Bronchial epithelial cell (primary cell): ENCODE measurements at regions not wholly inside any gene's neighbourhood (a gene's known extent, or its start where the extent isn't known, plus 50 kb on each side); places are given as distances from the start of the nearest gene placed in this dataset.
"Not testable (repeated sequence)": the region's sequence is repeated elsewhere in the genome, so short reads cannot be mapped to it uniquely, and the experiment has no call there.

Experiments
- DNase-seq: peaks from one replicate; pipeline ENCODE4 v3.0.0-alpha.2; 2010; ENCODE audit warnings: low read depth
- FAIRE-seq: peaks from 2 replicates; lab custom pipeline; 2011; peaks lifted over from hg19 to GRCh38; lab: Jason Lieb, UNC
- H3K27me3 ChIP-seq: 2 replicates; pipeline ENCODE4 v1.5.1; 2011; ENCODE audit warnings: low read length; ENCODE audit not compliant: control insufficient read depth, insufficient read depth
- H3K36me3 ChIP-seq: 2 replicates; pipeline ENCODE4 v1.5.1; 2011; ENCODE audit warnings: low read length; ENCODE audit not compliant: control insufficient read depth, insufficient read depth
- H3K4me3 ChIP-seq: 2 replicates; pipeline ENCODE4 v1.5.1; 2011; ENCODE audit warnings: mild to moderate bottlenecking, low read depth, low read length, control low read depth
- TF ChIP-seq, protein P1 (sequence below): IDR thresholded peaks from 2 replicates; pipeline ENCODE4 v1.5.1; 2011; ENCODE audit warnings: mild to moderate bottlenecking, moderate library complexity, low read length, control low read depth, inconsistent platforms; ENCODE audit not compliant: insufficient read depth, severe bottlenecking

DNA sequence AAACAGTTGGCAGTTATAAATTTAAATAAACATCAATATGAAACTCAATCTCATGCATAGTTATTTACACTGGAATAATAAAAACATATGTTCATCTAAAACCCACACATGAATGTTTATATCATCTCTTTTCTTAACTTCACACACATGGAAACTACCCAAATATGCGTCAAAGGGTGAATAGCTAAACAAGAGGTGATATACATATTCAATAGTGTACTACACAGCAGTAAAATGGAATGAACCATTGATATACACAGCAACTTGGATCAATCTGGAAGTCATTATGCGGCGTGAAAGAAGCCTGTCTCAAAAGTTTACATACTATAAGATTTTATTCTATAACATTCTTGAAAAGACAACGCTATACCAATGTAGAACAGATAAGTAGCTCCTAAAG lies 282.5 kb upstream of the POM121L12 start:
- Histone ChIP-seq H3K4me3 (no peak overlapping the region), H3K27me3 (no peaks in the 10 kb centered on the region), H3K36me3 (no peaks in the 10 kb centered on the region)
- FAIRE-seq (no peak), DNase-seq (no peak)
- TF ChIP-seq, protein P1, sequence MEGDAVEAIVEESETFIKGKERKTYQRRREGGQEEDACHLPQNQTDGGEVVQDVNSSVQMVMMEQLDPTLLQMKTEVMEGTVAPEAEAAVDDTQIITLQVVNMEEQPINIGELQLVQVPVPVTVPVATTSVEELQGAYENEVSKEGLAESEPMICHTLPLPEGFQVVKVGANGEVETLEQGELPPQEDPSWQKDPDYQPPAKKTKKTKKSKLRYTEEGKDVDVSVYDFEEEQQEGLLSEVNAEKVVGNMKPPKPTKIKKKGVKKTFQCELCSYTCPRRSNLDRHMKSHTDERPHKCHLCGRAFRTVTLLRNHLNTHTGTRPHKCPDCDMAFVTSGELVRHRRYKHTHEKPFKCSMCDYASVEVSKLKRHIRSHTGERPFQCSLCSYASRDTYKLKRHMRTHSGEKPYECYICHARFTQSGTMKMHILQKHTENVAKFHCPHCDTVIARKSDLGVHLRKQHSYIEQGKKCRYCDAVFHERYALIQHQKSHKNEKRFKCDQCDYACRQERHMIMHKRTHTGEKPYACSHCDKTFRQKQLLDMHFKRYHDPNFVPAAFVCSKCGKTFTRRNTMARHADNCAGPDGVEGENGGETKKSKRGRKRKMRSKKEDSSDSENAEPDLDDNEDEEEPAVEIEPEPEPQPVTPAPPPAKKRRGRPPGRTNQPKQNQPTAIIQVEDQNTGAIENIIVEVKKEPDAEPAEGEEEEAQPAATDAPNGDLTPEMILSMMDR = no peak

DNA sequence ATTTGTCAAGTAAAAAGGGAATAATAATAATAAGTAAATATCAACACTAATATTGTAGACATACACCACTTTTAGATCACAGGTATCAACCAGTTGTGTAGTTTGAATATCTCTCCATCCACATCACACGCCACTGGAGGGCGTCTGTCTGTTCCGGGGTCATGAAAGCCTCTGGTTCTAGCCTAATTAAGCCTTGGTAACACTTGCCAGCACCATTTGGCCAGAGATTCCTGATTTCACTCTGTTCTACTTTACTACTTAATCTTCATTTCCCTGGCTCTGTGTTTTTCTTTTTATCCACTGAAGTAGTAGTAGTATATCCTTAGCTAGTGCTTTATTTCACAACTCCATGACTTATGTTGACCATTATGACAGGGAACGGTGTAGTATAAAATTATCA lies 285.6 kb upstream of the POM121L12 start:
- H3K36me3 ChIP-seq = no peaks in the 10 kb centered on the region
- FAIRE-seq = no peak

DNA sequence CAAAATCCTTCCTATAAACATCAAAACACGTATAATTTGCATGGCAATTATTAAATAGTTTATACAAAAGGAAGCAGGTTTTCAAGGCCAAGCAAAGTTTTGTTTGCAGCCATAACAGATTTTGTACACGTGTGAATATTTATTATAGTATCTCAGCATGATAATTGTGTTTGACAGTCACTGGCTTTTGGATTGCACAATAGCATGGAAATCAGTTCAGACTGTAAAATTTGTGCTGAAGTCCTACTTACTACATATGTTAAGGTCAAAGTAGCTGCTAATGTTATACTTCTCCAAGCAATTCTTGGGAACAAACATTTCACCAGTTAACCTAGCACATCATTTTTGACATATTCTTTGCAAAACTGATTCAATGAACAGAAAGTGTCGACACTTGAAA lies 287.6 kb upstream of the POM121L12 start:
- DNase-seq = no peak
- no peak for FAIRE-seq
- TF ChIP-seq, protein P1 = no peak
- Histone ChIP-seq H3K36me3 (no peaks in the 10 kb centered on the region), H3K27me3 (no peaks in the 10 kb centered on the region), H3K4me3 (no peak overlapping the region)

More for the DNA sequence above, 285.6 kb upstream of the POM121L12 start:
- Histone ChIP-seq H3K4me3 (no peak overlapping the region), H3K27me3 (no peaks in the 10 kb centered on the region)
- TF ChIP-seq, protein P1 = no peak
- no peak for DNase-seq

DNA sequence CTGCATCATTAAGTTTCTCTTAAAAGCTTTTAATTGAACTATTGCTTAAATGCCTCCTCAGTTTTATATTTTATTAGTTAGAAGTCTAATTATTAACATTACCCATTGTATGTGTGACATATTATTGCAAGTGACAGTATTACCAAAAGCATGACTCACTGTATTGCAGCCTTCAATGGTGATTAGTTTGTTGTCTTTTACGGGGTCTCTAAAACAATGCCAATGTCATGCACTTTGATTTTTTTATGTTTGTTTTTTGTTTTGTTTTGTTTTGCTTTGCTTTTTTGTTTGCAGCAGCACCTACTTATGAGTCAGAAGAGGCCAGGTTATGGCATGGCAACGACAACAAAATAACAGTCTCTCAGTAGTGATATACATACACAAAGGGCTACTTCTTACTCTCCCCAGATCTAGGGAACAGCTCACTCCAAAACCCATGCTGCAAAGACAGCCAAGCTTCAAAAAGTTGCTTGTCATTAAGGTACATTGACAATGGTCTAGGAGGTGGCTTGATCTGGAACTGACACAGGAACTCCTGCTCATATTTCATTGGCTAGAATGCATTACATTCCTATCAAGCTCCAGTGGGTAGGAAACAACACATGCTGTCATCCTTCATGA lies 293.7 kb upstream of the POM121L12 start:
- H3K27me3 ChIP-seq = no peaks in the 10 kb centered on the region
- no peak for FAIRE-seq
- no peak overlapping the region for H3K4me3 ChIP-seq
- TF ChIP-seq, protein P1 = no peak
- H3K36me3 ChIP-seq = no peaks in the 10 kb centered on the region
- DNase-seq = no peak

DNA sequence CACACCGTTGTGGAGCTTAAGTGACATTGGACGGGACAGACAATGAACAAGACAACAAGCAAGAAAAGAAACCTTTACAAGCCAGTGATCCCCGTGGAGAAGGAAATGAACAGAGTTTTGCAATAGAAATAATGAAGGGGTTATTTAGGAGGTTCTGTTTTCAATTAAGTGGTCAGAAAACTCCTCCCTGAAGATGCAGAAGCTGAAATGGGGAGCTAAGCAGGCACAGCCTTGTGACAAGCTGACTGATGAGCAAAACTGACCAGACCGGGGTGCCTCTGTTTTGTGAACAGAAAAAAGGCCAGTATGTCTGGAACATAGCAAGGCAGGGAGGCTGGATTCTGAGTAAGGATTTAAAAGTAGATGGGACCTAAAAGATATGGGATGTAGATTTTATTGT lies 299.8 kb upstream of the POM121L12 start:
- DNase-seq = no peak
- H3K4me3 ChIP-seq = no peak overlapping the region
- H3K27me3 ChIP-seq = no peaks in the 10 kb centered on the region
- H3K36me3 ChIP-seq = no peaks in the 10 kb centered on the region
- TF ChIP-seq, protein P1 = no peak
- FAIRE-seq = peak; percentile 18

DNA sequence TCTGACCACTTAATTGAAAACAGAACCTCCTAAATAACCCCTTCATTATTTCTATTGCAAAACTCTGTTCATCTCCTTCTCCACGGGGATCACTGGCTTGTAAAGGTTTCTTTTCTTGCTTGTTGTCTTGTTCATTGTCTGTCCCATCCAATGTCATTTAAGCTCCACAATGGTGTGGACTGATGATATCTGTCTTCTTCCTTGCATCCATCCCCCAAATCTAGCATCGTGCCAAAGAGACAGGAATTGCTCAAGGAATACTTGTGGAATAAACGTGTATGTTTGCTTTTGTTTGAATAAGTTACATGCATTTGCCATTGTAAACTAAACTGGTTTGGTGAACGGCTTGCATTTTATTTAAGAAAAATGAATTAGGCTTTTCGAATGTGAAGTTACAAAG lies 306.8 kb upstream of the POM121L12 start:
- H3K4me3 ChIP-seq, H3K36me3 ChIP-seq, H3K27me3 ChIP-seq, FAIRE-seq, DNase-seq: not testable (repeated sequence)
